Activated CD4-positive, alpha-beta T cell treated with anti-CD3 and anti-CD28 coated beads, Interleukin-2, amount 50 U/mL, for 1 hour (primary cell): ENCODE measurements at regions not wholly inside any gene's neighbourhood (a gene's known extent, or its start where the extent isn't known, plus 50 kb on each side); places are given as distances from the start of the nearest gene placed in this dataset.

ENCODE experiments used
- DNase-seq: peaks from one replicate; pipeline ENCODE4 v3.0.0-alpha.2; 2020

GRCh38 chr19:27689734-27690241 is 1523.2 kb downstream of the UQCRFS1 start:
- DNase-seq = no peak

GRCh38 chr19:27684293-27684692 is 1528.7 kb downstream of the UQCRFS1 start:
- DNase-seq = no peak

GRCh38 chr19:27681972-27682371 is 1531.0 kb downstream of the UQCRFS1 start:
- DNase-seq = no peak

- no peak for DNase-seq
Measured at GRCh38 chr19:27679905-27680304, 1533.0 kb downstream of the UQCRFS1 start.

- DNase-seq = no peak
Measured at GRCh38 chr19:27679399-27679798, 1533.6 kb downstream of the UQCRFS1 start.

GRCh38 chr19:27676877-27677276 is 1536.1 kb downstream of the UQCRFS1 start:
- DNase-seq = no peak

- DNase-seq = no peak
Measured at GRCh38 chr19:27676334-27676733, 1536.6 kb downstream of the UQCRFS1 start.

- no peak for DNase-seq
Measured at GRCh38 chr19:27675771-27676170, 1537.2 kb downstream of the UQCRFS1 start.

- no peak for DNase-seq
Measured at GRCh38 chr19:27674701-27675100, 1538.2 kb downstream of the UQCRFS1 start.

GRCh38 chr19:27673986-27674385 is 1539.0 kb downstream of the UQCRFS1 start:
- DNase-seq = no peak

- no peak for DNase-seq
Measured at GRCh38 chr19:27672309-27673047, 1540.5 kb downstream of the UQCRFS1 start.

- no peak for DNase-seq
Measured at GRCh38 chr19:27671876-27672275, 1541.1 kb downstream of the UQCRFS1 start.

- DNase-seq = no peak
Measured at GRCh38 chr19:27660428-27660827, 1552.5 kb downstream of the UQCRFS1 start.

GRCh38 chr19:27657271-27658051 is 1555.5 kb downstream of the UQCRFS1 start:
- no peak for DNase-seq

GRCh38 chr19:27654266-27654990 is 1558.5 kb downstream of the UQCRFS1 start:
- no peak for DNase-seq

GRCh38 chr19:27652796-27653195 is 1560.2 kb downstream of the UQCRFS1 start:
- no peak for DNase-seq

- DNase-seq = no peak
Measured at GRCh38 chr19:27652281-27652680, 1560.7 kb downstream of the UQCRFS1 start.

- no peak for DNase-seq
Measured at GRCh38 chr19:27647423-27647822, 1565.5 kb downstream of the UQCRFS1 start.

GRCh38 chr19:27635401-27635800 is 1577.5 kb downstream of the UQCRFS1 start:
- no peak for DNase-seq

- no peak for DNase-seq
Measured at GRCh38 chr19:27618006-27618405, 1594.9 kb downstream of the UQCRFS1 start.

GRCh38 chr19:27580906-27581305 is 1632.0 kb downstream of the UQCRFS1 start:
- no peak for DNase-seq
